GM21576 (cell line): ENCODE measurements at regions not wholly inside any gene's neighbourhood (a gene's known extent, or its start where the extent isn't known, plus 50 kb on each side); places are given as distances from the start of the nearest gene placed in this dataset.

ENCODE experiments used
- ATAC-seq: cut with Tn5 transposase; IDR thresholded peaks from one replicate; pipeline ENCODE4 v1.9.1; 2021; ENCODE audit warnings: mild to moderate bottlenecking, moderate library complexity; ENCODE audit not compliant: unreplicated experiment

DNA sequence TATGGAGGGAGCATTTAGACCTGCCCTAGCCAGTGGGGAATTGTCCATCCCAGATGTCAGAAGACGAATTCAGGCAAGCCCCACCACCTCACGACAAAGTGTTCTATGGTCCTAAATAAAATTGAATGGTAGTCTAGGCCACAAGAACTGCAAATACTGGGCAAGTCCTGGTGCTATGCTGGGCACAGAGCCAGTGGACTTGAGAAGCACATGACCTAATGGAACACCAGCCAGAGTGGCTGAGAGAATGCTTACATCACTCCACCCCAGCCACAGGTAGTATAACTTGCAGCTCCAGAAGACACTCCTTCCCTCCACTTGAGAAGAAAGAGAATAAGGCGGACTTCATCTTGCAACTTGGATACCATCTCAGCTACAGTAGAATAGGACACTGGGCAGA, 567.3 kb upstream of the CXADR start:
- no peak for ATAC-seq

- ATAC-seq, result no peak
Measured at GRCh38 chr21:16956824-16957223, 556.0 kb upstream of the CXADR start.

GRCh38 chr21:16965424-16965823, 547.4 kb upstream of the CXADR start:
- no peak for ATAC-seq

DNA sequence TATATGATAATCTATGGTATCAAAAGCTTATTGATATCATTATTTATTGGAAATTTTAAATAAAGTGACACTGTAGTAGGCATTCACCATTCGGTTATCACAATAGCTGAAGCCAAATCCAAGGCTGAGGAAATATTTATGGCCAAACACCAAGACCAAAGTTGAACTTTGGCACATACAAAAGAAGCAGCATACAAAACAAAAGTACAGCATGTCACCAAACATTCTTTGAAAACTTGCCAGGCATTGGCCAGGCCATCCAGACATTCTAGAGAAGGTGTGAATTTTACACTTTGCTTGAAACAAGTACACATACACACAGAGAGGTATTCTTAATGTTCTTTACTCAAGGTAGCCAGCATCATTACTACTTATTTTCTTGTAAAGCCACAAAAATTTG, 544.4 kb upstream of the CXADR start:
- ATAC-seq, result no peak

DNA sequence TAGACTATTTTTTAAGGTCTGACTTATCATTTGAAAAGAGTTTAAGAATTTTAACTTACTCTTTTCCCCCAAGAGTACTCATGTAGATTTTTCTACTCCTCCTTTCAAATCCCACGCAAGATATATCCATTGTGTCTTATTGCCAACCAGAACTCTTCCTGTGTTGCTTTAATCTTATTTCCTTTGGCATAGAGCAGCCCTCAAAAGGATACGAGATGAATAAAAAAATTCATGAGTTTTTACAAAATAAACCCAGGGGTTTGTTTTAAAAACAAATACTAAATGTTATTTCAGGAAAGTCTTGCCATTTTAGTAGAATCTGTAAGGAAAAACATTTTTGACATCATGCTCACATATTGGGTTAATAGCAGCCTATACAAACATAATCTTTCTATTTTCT, 543.2 kb upstream of the CXADR start:
- ATAC-seq, result no peak

DNA sequence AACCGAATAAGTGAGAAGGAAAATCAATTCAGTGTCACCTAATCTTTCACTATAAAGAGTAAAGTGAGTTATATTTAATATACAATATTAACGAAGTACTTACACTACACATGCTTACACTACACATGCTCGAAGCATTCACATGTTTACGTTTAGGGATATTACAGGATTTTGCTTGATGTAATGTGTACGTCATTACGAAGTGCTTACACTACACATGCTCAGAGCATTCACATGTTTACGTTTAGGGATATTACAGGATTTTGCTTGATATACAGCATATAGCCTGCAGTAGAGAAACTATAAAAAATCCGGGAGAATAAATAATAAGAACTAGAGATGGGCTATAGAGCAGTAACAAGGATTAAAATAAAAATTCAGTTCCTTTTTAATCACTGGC, 538.8 kb upstream of the CXADR start:
- no peak for ATAC-seq

- ATAC-seq, result no peak
Measured at GRCh38 chr21:16976193-16976592, 536.6 kb upstream of the CXADR start.

- ATAC-seq, result no peak
Measured at GRCh38 chr21:16978309-16978895, 534.4 kb upstream of the CXADR start.

DNA sequence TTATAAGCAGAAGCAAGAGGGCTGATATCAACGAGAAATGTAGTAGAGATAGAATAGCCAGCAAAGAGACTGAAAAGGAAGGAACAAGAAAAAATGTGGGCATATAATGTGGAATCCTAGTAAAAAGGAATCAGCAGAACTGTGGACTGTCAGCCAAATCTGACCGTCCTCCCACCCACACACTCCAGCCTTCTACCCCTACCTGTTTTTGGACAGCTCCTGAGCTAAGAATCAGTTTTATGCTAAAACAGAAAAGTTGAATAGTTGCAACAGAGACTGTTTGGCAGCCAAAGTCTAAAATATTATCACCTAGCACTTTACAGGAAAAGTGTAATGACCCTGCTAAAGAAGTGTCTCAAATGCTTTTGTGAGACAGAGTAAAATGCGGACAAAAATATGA, 533.3 kb upstream of the CXADR start:
- ATAC-seq, result no peak

GRCh38 chr21:16983420-16983819, 529.4 kb upstream of the CXADR start:
- no peak for ATAC-seq

GRCh38 chr21:16992448-16992847, 520.4 kb upstream of the CXADR start:
- no peak for ATAC-seq

DNA sequence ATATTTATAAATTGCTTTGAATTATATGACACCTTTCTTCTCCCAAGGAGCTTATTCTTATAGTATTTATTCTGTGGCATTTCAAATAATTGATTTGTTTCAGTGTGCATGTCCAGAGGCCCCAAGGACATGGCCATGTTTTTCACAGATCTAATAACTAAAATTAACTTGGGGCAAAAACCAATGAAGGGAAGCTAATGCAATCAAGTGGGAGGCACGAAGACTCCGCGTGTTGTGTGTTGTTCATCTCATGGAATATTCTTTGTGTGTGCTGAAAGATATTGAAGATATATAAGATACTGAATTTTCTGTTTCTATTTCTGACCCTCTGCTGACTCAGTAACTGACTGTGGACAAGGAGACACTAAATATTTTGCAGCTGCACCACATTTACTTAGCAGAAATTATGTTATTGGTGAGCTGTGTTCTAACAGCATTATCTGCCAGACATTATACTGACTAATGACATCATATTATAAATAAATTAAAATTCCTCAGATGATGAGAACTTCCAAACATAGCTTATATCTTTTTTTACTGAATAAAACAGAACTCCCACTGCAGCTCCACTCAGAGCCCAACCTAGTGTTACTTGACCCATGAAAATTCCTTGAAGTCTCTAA, 519.3 kb upstream of the CXADR start:
- no peak for ATAC-seq

DNA sequence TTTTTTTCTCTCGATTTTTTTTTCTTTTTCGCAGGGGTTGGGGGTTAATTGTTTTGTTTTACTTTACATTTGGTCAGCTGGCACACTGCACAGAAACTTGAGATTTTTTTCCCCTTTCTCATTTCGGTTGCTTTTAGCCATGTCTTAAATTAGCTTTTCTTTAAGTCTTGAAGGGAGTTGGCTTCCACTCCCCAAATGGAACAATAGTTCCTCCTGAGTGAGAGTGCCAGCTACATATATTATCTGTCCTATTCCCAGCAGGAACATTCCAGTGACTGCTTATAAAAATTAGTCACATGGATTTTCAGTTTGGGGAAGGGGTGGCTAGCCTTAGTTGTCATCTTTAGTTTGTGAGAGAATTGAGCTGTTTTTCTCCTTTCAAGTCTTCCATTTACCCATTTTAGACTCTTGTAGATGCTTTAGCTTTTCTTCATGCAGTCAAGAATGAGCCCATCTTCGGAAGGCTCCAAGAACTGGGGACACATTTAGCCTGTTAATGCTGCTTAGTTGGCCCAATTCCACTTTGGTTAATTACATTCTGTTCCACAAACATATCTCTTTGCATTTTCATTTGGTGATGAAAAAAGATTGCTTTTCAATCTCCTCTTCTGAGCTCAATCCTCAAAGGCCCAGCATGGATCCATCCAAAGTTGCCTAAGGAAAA, 510.1 kb upstream of the CXADR start:
- ATAC-seq, result no peak

DNA sequence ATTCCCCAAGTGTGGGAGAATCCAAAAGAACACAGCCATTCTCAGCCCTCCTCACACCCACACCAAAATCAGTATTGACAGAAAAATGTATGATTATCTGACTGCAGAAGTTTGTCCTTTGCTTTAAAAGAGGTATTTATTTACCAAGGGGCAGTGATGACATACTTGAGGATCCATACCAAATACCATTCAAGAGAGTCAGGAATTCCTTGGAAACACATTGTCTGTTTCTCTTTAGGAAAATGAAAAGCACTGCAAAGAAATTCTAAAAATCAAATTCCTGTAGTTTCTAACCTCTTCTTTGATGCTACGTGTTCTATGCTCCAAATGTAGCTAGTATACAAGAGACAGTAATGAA, 509.6 kb upstream of the CXADR start:
- ATAC-seq, result no peak

DNA sequence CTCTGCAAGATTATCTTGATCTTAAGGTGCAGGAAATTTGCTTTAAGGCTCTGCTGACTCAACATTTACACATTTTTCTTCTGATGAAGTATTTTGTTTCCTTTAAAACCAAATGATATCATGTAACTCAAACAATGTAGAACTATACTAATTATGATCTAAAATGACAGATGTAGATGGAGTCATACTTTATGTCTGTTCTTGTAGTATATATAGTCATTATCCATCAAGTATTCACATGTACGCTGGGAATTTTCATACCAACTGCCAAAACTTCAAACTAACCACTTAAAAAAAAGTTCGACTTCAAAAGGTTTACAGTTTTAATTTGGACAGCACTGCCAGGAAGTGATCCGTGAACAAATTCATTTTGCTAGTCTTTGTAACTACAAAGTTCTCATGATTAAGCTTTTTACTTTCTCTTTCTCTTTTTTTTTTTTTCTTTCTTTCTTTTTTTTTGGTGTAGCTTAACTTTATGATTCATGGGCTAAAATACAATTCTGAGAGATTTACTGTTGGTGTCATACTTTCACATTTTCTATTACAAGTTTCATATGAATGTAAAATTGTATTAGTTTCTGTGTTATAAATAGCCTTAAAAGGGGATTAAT, 509.0 kb upstream of the CXADR start:
- no peak for ATAC-seq

DNA sequence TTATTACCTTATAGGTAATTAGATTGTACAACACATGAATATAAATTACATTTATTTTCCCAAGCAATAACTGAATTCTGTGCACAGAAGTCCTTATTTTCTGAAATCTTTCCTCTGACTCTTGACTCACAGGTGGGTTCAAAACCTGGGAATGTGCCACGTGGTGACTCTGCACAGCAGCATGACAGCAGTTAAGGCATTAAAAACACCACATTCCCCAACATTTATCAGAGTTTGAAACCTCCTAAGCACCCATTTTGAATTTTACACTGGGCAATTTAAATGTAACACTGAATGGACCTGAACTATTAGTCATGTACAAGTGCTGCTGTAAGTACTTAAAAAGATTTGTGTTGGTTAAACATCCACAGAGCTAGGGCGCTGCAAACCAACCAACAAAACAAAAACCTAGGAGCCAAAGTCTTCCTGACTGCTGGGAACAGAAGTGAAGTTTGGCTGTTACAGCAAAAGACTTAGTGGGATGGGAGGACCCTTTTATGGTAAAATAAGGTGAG, 480.6 kb upstream of the CXADR start:
- ATAC-seq, result no peak

- no peak for ATAC-seq
Measured at GRCh38 chr21:17044696-17045095, 468.1 kb upstream of the CXADR start.

GRCh38 chr21:17045214-17045853, 467.5 kb upstream of the CXADR start:
- no peak for ATAC-seq

DNA sequence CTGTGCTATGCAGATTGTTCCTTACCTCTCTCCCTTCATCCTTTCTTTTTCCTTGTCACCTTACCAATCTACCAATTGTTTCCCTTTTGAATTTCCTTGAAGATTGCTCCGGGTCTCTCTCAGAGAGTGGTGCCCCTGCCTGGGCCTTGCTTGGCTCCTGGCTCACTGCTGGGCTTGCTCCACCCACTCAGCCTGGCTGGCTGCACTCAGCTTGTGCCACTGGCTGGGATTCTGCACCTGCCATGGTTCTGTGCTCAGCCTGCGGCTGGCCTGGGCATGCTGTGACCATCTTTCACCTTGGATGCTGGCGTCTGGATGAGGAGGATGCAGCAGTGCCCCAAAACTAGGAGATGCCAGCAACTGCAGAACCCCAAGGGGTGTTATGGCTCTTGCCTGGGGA, 463.9 kb upstream of the CXADR start:
- ATAC-seq, result no peak

GRCh38 chr21:17050156-17050555, 462.7 kb upstream of the CXADR start:
- no peak for ATAC-seq

GRCh38 chr21:17050646-17051045, 462.2 kb upstream of the CXADR start:
- no peak for ATAC-seq

GRCh38 chr21:17051054-17051453, 461.8 kb upstream of the CXADR start:
- ATAC-seq, result no peak
